Panc1 (cell line): ENCODE measurements at regions not wholly inside any gene's neighbourhood (a gene's known extent, or its start where the extent isn't known, plus 50 kb on each side); places are given as distances from the start of the nearest gene placed in this dataset.

Experiments used
- CTCF ChIP-seq: fragments of 450-650 bp; IDR thresholded peaks from 2 replicates; pipeline ENCODE4 v1.5.1; 2017; ENCODE audit warnings: mild to moderate bottlenecking
- REST ChIP-seq, 2 experiments: IDR thresholded peaks; 2 replicates each; pipeline ENCODE4 v1.6.1; 2011 to 2012; ENCODE audit warnings: low read depth in 2 of 2, control low read depth in 1 of 2, low read length in 1 of 2, mild to moderate bottlenecking in 1 of 2, moderate library complexity in 1 of 2; ENCODE audit not compliant: insufficient read depth in 1 of 2

GRCh38 chr2:143881246-143881645 is 638.7 kb downstream of the ZEB2 start:
- no peak for TF ChIP-seq CTCF
- TF ChIP-seq REST (IDR thresholded peaks at IDR 0.05; ENCODE audit: insufficient read depth in 1 of 2, low read depth in 2 of 2, low read length in 1 of 2): no peak
